PC-3 (cell line): ENCODE measurements at regions not wholly inside any gene's neighbourhood (a gene's known extent, or its start where the extent isn't known, plus 50 kb on each side); places are given as distances from the start of the nearest gene placed in this dataset.

Source experiments
- CTCF ChIP-seq: fragments of 300-600 bp; sonication (generic); conservative IDR thresholded peaks from 2 replicates; pipeline ENCODE4 v1.5.1; 2017; ENCODE audit warnings: antibody characterized with exemption, low read depth, mild to moderate bottlenecking, low read length
- EZH2 ChIP-seq: fragments of 300-600 bp; sonication (generic); IDR thresholded peaks from one replicate; pipeline ENCODE4 v1.6.1; 2017; ENCODE audit warnings: antibody characterized with exemption, mild to moderate bottlenecking, low read length; ENCODE audit not compliant: unreplicated experiment
- EZH2phosphoT487 ChIP-seq: fragments of 300-600 bp; sonication (generic); IDR thresholded peaks from 2 replicates; pipeline ENCODE4 v1.6.1; 2018; ENCODE audit warnings: mild to moderate bottlenecking, antibody characterized with exemption, low read length, borderline replicate concordance

- TF ChIP-seq EZH2 = no peak
- no peak for TF ChIP-seq CTCF
- TF ChIP-seq EZH2phosphoT487 = no peak
Measured at GRCh38 chr1:103327054-103327719, 198.3 kb upstream of the RNPC3 start.
